Thyroid gland (tissue), 4 donors: ENCODE measurements at regions not wholly inside any gene's neighbourhood (a gene's known extent, or its start where the extent isn't known, plus 50 kb on each side); places are given as distances from the start of the nearest gene placed in this dataset.
"Not testable (repeated sequence)": the region's sequence is repeated elsewhere in the genome, so short reads cannot be mapped to it uniquely, and the experiment has no call there.

Experiments
- DNase-seq, 2 donors: peaks; one replicate each; pipeline ENCODE4 v3.0.0-alpha.2; 2019
- H3K27ac ChIP-seq, 3 donors: fragments of 200-600 bp; sonication (generic); 1 replicate in 2 of 3; 2 replicates in 1 of 3; pipeline ENCODE4 v1.5.1; 2016 to 2019; ENCODE audit warnings: mild to moderate bottlenecking in 1 of 3, moderate library complexity in 1 of 3
- H3K27me3 ChIP-seq: fragments of 200-600 bp; sonication (generic); one replicate; pipeline ENCODE4 v1.5.1; 2019
- H3K36me3 ChIP-seq, 2 donors: fragments of 200-600 bp; sonication (generic); one replicate each; pipeline ENCODE4 v1.5.1; 2016 to 2019
- H3K4me1 ChIP-seq, 2 donors: fragments of 200-600 bp; sonication (generic); one replicate each; pipeline ENCODE4 v1.5.1; 2017 to 2019
- H3K4me3 ChIP-seq, 3 donors: fragments of 200-600 bp; sonication (generic); replicated peaks in 1 of 3; 1 replicate in 2 of 3; 2 replicates in 1 of 3; pipeline ENCODE4 v1.5.1; 2016; ENCODE audit warnings: mild to moderate bottlenecking in 1 of 3
- H3K9me3 ChIP-seq: fragments of 200-600 bp; sonication (generic); one replicate; pipeline ENCODE4 v1.5.1; 2017
- CTCF ChIP-seq, 6 experiments: fragments of 200-600 bp in 3 of 6; fragments of 450-650 bp in 3 of 6; sonication (generic) in 3 of 6; IDR thresholded peaks; one replicate each; pipeline ENCODE4 v1.5.1; 2016 to 2019; ENCODE audit warnings: antibody characterized with exemption in 6 of 6, mild to moderate bottlenecking in 2 of 6, inconsistent platforms in 1 of 6, moderate library complexity in 1 of 6
- POLR2A ChIP-seq, 2 donors: fragments of 450-650 bp; IDR thresholded peaks; one replicate each; pipeline ENCODE4 v1.6.1; 2017; ENCODE audit warnings: antibody characterized with exemption in 2 of 2, mild to moderate bottlenecking in 2 of 2, moderate library complexity in 1 of 2
- WGBS, 2 donors: methylation state at CpG; one replicate each; pipeline ENCODE4 v1.1.5; 2017; 5-methylcytosine and 5-hydroxymethylcytosine counted together
- intact Hi-C: fragments of 100-400 bp; cut with DNase I; formaldehyde crosslinking; loops from one replicate; pipeline ENCODE4 v1.15.1; 2023

GRCh38 chr4:78707268-78707667 lies 68.9 kb upstream of the BMP2K start:
- intact Hi-C loops: no loop called here
- TF ChIP-seq CTCF (IDR thresholded peaks at IDR 0.05) (no peak), POLR2A (IDR thresholded peaks at IDR 0.05) (no peak)
- Histone ChIP-seq H3K9me3 (no peaks in the 10 kb centered on the region), H3K27me3 (no peaks in the 10 kb centered on the region), H3K4me1 (no peaks in the 10 kb centered on the region), H3K27ac (no peak overlapping the region), H3K36me3 (no peaks in the 10 kb centered on the region), H3K4me3 (no peak overlapping the region)
- 74 to 85% methylated on average over 2 of the region's 2 CpGs for WGBS, 2 donors
- no peak for DNase-seq

- Histone ChIP-seq H3K27ac (no peak overlapping the region), H3K36me3 (no peaks in the 10 kb centered on the region), H3K27me3 (no peaks in the 10 kb centered on the region), H3K4me3 (no peak overlapping the region), H3K4me1 (no peaks in the 10 kb centered on the region), H3K9me3 (no peaks in the 10 kb centered on the region)
- TF ChIP-seq POLR2A (IDR thresholded peaks at IDR 0.05): no peak
- no peak for TF ChIP-seq CTCF (IDR thresholded peaks at IDR 0.05)
- WGBS, 2 donors: 78% methylated on average over 5 of the region's 5 CpGs
- intact Hi-C loops: no loop called here
- DNase-seq: no peak
These were observed 68.4 kb upstream of the BMP2K start for GRCh38 chr4:78707793-78708192.

- H3K4me3 ChIP-seq: no peak overlapping the region
- no peaks in the 10 kb centered on the region for H3K36me3 ChIP-seq
- intact Hi-C loops: no loop called here
- H3K27me3 ChIP-seq: no peaks in the 10 kb centered on the region
- TF ChIP-seq POLR2A (IDR thresholded peaks at IDR 0.05): no peak
- no peak for TF ChIP-seq CTCF (IDR thresholded peaks at IDR 0.05)
- no peak for DNase-seq
- no peak overlapping the region for H3K27ac ChIP-seq
- no peaks in the 10 kb centered on the region for H3K4me1 ChIP-seq
- H3K9me3 ChIP-seq: no peaks in the 10 kb centered on the region
These were observed 65.6 kb upstream of the BMP2K start for GRCh38 chr4:78710536-78710935.

GRCh38 chr4:78711676-78712075 lies 64.5 kb upstream of the BMP2K start:
- intact Hi-C loops: no loop called here
- no peak for DNase-seq
- H3K4me3 ChIP-seq: no peak overlapping the region
- no peaks in the 10 kb centered on the region for H3K9me3 ChIP-seq
- no peaks in the 10 kb centered on the region for H3K4me1 ChIP-seq
- no peaks in the 10 kb centered on the region for H3K27me3 ChIP-seq
- H3K27ac ChIP-seq: no peak overlapping the region
- H3K36me3 ChIP-seq: no peaks in the 10 kb centered on the region
- TF ChIP-seq POLR2A (IDR thresholded peaks at IDR 0.05) (no peak), CTCF (IDR thresholded peaks at IDR 0.05) (no peak)
- WGBS, 2 donors: 87 to 88% methylated on average over 3 of the region's 3 CpGs

GRCh38 chr4:78714598-78714997 lies 61.6 kb upstream of the BMP2K start:
- intact Hi-C loops, H3K27me3 ChIP-seq, H3K27ac ChIP-seq, H3K4me3 ChIP-seq, H3K36me3 ChIP-seq, H3K9me3 ChIP-seq, H3K4me1 ChIP-seq, DNase-seq: not testable (repeated sequence)
- 75 to 81% methylated on average over 4 of the region's 4 CpGs for WGBS, 2 donors

GRCh38 chr4:78715372-78715771 lies 60.8 kb upstream of the BMP2K start:
- H3K36me3 ChIP-seq, H3K9me3 ChIP-seq, H3K27me3 ChIP-seq, DNase-seq, H3K4me3 ChIP-seq, H3K27ac ChIP-seq, H3K4me1 ChIP-seq, intact Hi-C loops: not testable (repeated sequence)
- WGBS, 2 donors: 91 to 93% methylated on average over 6 of the region's 6 CpGs

DNA sequence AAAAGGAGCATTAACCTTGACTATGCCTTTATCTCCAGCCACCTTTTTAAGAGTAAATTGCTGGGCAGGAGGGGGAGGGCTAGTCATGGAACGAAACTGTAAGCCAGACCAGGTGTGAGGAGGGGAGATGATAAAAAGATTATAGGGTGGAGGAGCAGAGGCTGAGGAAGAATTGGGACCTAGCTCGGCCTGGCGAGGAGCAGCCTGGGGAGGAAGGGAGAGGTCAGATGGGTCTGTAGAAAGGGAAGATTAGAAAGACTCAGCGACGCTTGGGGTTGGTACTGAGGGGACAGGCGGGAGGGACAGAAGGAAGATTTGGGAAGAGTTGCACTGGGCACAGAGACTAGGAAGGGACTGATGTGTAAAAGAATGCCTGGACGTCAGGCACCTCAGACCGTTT lies 58.4 kb upstream of the BMP2K start:
- H3K9me3 ChIP-seq, H3K27ac ChIP-seq, H3K36me3 ChIP-seq, intact Hi-C loops, H3K4me1 ChIP-seq, DNase-seq, H3K4me3 ChIP-seq, H3K27me3 ChIP-seq: not testable (repeated sequence)
- WGBS, 2 donors: 89 to 91% methylated on average over 8 of the region's 8 CpGs
